GM21360 (cell line): ENCODE measurements at regions not wholly inside any gene's neighbourhood (a gene's known extent, or its start where the extent isn't known, plus 50 kb on each side); places are given as distances from the start of the nearest gene placed in this dataset.

Source experiments
- ATAC-seq: cut with Tn5 transposase; IDR thresholded peaks from one replicate; pipeline ENCODE4 v1.9.1; 2021; ENCODE audit warnings: mild to moderate bottlenecking, moderate library complexity; ENCODE audit not compliant: unreplicated experiment

GRCh38 chr7:45450571-45451204 lies 123.5 kb upstream of the ADCY1 start:
- no peak for ATAC-seq

- no peak for ATAC-seq
These were observed 122.7 kb upstream of the ADCY1 start for GRCh38 chr7:45451342-45452035.

DNA sequence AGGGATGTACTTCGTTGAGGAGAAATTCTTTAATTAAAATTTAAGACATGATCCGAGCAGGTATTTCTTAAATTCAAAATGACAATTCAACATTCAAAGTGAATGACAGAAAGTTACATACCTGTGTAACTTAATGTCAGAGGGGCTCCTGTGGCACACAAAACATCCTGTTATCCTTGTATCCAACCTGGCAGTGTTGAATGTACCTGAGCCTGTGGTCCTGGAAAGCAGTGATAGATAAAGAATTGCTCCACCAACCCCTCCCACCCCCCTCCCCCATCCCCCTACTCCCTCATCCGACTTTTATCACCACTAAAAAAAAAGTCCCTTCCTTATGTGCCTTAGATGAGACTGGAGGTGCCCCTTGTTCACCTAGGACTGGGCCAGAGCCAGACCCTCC lies 119.4 kb upstream of the ADCY1 start:
- no peak for ATAC-seq

DNA sequence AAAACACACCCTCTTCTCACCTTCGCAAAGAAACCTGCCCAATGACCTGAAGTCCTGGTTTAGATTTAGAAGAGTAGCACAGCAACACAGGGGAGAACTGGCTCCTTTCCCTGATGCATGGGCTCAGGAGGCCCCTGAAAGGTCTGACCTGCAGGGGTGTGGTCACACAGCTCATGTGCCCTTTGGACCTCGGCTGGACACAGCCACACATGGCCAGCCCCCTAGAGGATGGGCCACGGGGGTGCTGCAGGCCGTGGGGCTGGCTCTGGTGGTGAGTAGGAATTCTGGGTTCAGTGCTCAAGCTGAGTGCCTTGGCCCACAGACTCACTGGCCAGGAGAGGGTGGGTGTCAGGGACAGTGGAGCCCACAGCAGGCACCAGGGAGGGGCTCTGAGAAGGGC lies 118.5 kb upstream of the ADCY1 start:
- ATAC-seq, result no peak

GRCh38 chr7:45456105-45456504 lies 118.1 kb upstream of the ADCY1 start:
- ATAC-seq, result no peak

GRCh38 chr7:45456747-45457524 lies 117.2 kb upstream of the ADCY1 start:
- ATAC-seq, result no peak

DNA sequence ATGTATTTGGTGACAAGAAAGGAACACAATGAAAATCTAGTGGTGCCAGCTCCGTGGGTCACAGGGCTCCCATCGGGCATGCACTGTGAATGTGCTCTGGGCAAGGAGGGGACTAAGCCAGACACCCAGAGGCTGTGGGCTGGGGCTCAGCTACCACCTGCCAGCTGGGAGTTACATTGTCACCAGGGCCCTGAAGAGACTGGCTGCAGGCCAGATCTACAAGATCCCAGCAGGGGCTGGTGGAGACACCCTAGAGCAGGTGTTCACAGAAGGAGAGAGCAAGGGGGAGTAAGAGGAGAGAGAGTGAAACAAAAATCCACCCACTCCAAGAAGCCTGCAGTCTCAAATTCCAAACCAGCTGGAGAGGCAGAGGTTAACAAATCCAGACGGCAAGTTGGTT lies 116.6 kb upstream of the ADCY1 start:
- no peak for ATAC-seq

DNA sequence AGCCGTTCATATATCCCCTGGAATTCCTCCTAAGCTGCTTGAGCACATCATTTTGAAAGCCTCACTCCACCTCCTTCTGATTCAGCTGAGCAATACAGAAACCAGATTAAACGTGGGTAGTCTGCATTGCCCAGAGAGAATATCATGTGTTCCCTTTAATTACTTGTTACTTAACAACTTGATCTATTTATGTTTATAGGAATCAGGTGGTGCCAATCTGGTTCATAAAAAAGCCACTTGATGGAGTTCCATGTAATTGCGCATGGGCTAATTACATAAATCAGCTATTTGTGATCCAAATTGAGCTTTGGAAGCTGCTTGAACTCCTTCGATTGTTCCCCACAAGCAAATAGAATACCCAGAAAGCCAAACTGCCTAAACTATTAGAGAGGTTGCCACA lies 114.7 kb upstream of the ADCY1 start:
- no peak for ATAC-seq

- ATAC-seq, result no peak
These were observed 113.8 kb upstream of the ADCY1 start for GRCh38 chr7:45460379-45460778.

DNA sequence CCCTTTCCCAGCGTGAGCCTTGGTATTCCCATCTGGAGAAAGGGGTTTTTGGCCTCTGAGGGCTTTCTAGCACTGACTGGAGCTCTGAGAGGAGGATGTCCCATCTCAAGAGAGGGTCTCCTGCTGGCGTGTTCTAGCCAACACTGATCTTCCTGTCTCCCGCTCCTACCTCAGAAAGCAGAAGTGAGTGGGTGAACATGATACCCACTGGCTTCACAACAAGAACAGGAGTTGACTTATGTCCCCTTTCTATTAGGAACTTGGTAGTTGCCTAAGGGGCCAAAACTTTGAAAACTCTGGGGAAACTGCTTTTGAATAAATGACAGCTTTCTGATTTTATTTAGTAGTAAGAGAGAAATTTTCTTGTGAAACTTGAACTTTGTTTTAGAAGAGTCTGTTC lies 113.1 kb upstream of the ADCY1 start:
- ATAC-seq, result no peak

- no peak for ATAC-seq
These were observed 105.1 kb upstream of the ADCY1 start for GRCh38 chr7:45469103-45469502.

DNA sequence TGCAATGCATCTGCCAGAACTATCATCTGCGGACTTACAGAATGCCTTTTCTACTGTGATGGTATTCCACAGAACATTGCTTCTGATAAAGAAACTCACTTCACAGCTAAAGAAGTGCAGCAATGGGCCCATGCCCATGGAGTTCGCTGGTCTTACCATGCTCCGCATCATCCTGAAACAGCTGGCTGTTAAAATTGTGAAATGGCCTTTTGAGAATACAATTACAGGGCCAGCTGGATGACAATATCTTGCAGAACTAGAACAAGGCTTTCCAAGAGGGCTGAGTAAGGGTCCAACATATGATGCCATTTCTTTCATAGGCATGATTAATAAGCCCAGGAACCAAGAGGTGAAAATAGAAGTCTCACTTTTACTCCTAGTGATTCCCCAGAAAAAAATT lies 104.1 kb upstream of the ADCY1 start:
- no peak for ATAC-seq

DNA sequence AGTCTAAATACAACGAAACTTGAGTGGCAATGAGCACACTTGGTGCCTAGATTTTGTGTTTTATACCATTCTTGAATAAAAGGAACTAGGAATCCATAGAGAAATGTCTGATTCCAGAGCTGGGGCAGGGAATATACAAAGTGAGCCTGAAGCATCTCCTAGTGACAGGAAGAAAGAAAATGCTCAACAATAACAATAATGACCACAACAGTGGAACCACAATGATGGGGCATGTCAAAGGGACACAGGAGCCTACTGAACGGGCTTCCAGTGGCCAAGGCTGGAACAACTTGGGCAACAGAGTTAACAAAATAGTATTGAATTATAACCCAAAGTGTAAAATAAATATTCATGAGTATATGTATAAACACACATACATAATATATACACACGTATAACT lies 94.4 kb upstream of the ADCY1 start:
- no peak for ATAC-seq

DNA sequence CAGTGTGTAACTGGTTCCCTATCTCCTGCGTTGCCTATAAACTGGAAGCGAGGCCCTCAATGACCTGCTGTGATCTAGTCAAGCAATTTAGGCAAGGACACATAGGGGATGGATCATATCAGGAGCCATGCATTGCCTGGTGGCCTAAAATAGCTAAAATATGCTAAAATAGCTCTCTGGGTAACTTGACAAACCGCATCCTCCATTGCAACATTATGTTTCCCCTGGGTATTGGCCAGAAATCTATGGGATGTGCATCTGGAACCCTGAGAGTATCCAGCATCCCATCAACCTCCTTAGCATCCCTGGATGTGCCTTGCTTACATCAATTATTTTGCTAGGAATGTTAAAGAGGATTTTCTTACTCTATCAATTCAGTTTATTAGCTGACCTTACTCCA lies 91.7 kb upstream of the ADCY1 start:
- no peak for ATAC-seq

GRCh38 chr7:45484094-45484493 lies 90.1 kb upstream of the ADCY1 start:
- ATAC-seq, result no peak

GRCh38 chr7:45486575-45486974 lies 87.6 kb upstream of the ADCY1 start:
- ATAC-seq, result no peak

DNA sequence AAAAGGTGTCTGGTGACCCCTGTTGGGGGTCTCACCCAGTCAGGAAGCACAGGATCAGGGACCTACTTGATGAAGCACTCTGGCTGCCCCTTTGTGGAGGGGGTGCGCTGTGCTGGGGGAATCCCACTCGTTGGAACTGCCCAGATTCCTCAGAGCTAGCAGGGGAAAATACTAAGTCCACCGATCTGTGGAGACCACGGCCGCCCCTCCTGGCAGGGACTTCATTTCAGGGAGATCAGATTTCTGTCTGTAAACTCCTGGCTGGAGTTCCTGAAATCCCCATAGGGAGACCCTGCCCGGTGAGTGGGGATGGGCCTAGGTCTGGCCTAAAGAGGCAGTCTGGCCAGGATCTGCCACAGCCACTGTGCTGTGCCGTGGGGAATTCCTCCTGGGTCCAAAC lies 79.3 kb upstream of the ADCY1 start:
- ATAC-seq, result no peak

DNA sequence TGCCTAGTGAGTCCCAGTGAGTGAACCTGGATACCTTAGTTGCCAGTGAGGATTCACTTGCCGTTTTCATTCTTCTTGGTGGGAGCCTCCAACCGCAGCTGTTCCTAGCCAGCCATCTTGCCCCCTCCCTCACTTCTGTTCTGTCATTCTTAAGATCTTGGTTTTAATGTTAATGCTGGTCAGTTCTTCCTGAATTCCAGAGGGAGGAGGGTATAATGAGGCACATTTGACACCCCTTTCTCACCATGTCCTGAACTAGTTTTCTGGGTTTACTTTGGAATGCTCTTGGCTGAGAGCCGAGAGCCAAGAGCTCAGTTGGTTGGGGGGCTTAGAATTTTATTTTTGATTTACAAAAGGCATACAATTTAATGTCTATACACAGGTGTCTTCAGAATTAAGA lies 78.5 kb upstream of the ADCY1 start:
- ATAC-seq, result no peak

GRCh38 chr7:45500257-45500656 lies 73.9 kb upstream of the ADCY1 start:
- ATAC-seq, result no peak

DNA sequence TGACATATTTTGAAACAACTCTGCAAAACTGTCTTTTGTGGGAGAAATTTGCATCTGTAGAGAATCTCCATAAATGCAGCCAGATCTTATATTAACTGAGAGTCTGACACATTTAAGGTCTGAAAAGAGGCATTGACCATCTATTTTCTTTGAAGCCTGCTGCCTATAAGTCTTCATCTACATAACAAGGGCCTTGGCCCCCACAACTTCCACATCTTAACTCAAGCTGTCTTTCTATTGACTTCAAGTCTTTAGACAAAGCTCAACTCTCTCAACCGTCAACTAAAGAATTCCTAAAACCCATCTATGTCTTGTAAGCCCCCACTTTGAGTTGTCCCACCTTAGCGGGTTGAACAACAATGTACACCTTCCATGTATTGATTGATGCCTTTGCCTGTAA lies 72.4 kb upstream of the ADCY1 start:
- no peak for ATAC-seq

GRCh38 chr7:45506059-45506458 lies 68.1 kb upstream of the ADCY1 start:
- no peak for ATAC-seq

GRCh38 chr7:45509222-45509621 lies 64.9 kb upstream of the ADCY1 start:
- no peak for ATAC-seq
